ENCODE measurements at regions not wholly inside any gene's neighbourhood (a gene's known extent, or its start where the extent isn't known, plus 50 kb on each side); places are given as distances from the start of the nearest gene placed in this dataset.

GRCh38 chr4:32775049-32775448 is 2054.9 kb downstream of the PCDH7 start:
- Histone ChIP-seq H3K36me3 (no peaks in the 10 kb centered on the region), H3K9me3 (no peaks in the 10 kb centered on the region), H3K4me1 (no peaks in the 10 kb centered on the region), H3K4me3 (ENCODE audit: low read depth, low read length) (no peak overlapping the region), H3K27me3 (no peaks in the 10 kb centered on the region)
- peak; percentile 45 for DNase-seq
- TF ChIP-seq CTCF (IDR thresholded peaks at IDR 0.05; ENCODE audit: low read depth, low read length): peak; percentile 96

DNA sequence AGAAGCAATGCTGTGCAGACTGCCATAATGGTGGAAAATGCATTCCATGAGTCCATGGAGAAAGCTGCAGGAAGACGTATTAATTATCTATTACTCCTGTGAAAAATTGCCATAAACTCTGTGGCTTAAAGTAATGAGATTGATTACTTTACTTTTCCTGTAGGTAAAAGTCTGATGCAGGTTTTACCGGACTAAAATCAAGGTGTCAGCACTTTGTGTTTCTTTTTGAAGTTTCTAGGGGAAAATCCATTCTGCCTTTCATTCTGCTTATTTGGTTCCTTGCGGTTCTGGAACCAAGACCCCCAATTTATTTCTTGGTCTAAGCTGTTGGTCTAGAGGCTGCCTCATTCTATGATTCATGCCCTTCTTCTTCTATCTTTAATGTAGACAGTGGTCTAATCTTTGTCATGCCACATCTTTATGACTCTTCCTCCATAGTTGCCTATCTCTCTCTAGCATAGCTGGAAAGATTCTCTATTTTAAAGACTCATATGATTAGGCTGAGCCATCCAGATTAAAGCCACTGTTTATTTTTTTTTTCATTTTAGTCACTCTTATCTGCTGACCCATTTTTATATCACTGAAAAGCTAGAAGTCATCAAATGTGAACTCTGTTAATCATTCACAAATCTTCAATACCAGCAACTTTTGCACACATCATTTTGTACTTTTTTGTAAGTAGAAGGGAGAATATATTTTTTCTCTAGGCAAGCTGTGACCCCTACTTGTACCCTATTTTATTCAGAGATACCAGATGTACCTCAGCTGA is 2056.4 kb downstream of the PCDH7 start:
- H3K9me3 ChIP-seq: no peaks in the 10 kb centered on the region
- H3K27me3 ChIP-seq: no peaks in the 10 kb centered on the region
- TF ChIP-seq CTCF (IDR thresholded peaks at IDR 0.05; ENCODE audit: low read depth, low read length): no peak
- DNase-seq: no peak
- H3K36me3 ChIP-seq: no peaks in the 10 kb centered on the region
- no peak overlapping the region for H3K4me3 ChIP-seq (ENCODE audit: low read depth, low read length)
- H3K4me1 ChIP-seq: no peaks in the 10 kb centered on the region

DNA sequence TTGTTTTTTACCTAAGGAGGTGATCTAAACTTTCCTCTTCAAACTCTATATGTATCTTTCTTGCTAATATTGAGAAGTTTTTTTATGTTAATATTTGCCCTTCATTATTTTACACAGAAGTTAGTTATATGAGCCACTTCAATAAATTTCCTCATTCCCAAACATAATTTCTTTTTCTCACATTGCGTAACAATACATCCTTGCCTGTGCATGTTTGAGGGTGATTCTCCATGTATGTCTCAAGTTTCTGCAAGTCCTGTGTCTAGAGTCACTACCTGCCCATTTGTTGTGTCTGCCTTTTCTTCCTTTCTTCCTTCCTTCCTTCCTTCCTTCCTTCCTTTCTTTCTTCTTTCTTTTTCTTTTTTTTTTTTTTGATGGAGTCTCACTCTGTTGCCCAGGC is 2057.9 kb downstream of the PCDH7 start:
- no peak overlapping the region for H3K4me3 ChIP-seq (ENCODE audit: low read depth, low read length)
- no peaks in the 10 kb centered on the region for H3K9me3 ChIP-seq
- DNase-seq: no peak
- no peaks in the 10 kb centered on the region for H3K4me1 ChIP-seq
- no peaks in the 10 kb centered on the region for H3K36me3 ChIP-seq
- no peak for TF ChIP-seq CTCF (IDR thresholded peaks at IDR 0.05; ENCODE audit: low read depth, low read length)
- no peaks in the 10 kb centered on the region for H3K27me3 ChIP-seq

DNA sequence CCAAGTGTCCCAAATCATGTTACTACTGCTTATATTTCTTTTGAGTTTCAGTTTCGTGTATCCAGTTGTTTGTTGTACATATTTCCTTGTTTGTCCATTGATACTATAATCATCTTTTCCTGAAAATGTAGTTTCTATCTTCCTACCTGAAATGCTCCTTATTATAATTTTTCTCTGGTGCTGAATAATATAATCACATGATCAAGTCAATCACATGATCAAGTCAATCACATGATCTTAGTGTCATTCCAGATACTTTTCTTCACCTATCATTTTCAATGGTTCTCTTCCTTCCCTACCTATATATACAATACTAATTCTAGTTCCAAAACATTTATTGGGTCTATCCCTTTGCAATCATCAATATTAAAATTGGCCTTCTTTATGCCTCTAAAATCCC is 2058.8 kb downstream of the PCDH7 start:
- H3K4me3 ChIP-seq (ENCODE audit: low read depth, low read length): no peak overlapping the region
- no peak for TF ChIP-seq CTCF (IDR thresholded peaks at IDR 0.05; ENCODE audit: low read depth, low read length)

DNA sequence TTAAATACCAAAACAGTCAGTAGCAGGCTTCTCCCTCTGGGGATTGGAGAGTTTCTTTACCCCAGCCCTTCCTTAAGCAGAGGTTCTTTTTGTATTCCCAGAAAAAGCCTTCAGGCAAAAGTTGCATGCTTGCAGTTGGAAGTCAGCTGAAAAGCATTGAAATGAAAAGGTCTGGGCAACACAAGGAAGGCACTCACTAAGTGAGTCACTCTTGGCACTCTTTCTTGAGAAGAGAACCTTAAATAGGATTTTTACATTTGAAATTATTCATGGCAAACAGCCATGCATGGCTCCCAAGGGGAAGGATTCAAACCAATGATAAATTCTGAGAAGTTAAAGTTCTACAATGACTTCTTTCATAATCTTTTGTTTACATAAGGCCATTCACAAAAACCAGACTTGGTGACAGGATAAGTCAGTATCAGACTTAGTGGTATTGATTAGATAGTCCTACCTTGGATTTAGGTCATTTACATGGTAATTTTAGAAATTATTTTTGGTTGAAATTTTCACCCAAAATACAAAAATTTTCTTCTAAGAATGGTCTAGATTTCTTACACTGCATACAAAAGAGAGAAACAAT is 2068.9 kb downstream of the PCDH7 start:
- H3K4me1 ChIP-seq: peaks cover 10% of the 10 kb centered on the region
- H3K9me3 ChIP-seq: no peaks in the 10 kb centered on the region
- no peaks in the 10 kb centered on the region for H3K27me3 ChIP-seq
- DNase-seq: no peak
- no peak overlapping the region for H3K4me3 ChIP-seq (ENCODE audit: low read depth, low read length)
- no peaks in the 10 kb centered on the region for H3K36me3 ChIP-seq
- TF ChIP-seq CTCF (IDR thresholded peaks at IDR 0.05; ENCODE audit: low read depth, low read length): no peak

More for the DNA sequence above, 2058.8 kb downstream of the PCDH7 start:
- Histone ChIP-seq H3K27me3 (no peaks in the 10 kb centered on the region), H3K36me3 (no peaks in the 10 kb centered on the region), H3K9me3 (no peaks in the 10 kb centered on the region), H3K4me1 (no peaks in the 10 kb centered on the region)
- DNase-seq: no peak

DNA sequence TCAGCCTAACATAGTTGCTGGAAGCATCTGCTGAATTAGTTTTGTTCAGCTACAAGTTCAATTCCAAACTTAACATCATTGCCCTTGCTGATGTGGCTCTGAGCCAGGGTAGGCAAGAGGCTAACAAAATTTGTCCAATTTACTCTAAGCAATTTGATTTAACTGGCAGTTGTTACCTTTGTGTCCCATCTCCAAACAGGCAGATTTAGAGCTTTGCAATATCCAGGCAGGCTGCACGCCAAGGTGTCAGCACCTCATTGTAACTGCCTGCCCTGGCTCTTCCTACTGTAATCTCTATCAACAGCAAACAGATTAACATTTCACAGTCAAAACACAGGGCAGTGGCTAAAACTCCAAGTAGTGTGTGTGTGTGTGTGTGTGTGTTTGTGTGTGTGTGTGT is 2070.6 kb downstream of the PCDH7 start:
- no peaks in the 10 kb centered on the region for H3K9me3 ChIP-seq
- DNase-seq: peak; percentile 41
- no peak for TF ChIP-seq CTCF (IDR thresholded peaks at IDR 0.05; ENCODE audit: low read depth, low read length)

More for the DNA sequence above, 2070.6 kb downstream of the PCDH7 start:
- Histone ChIP-seq H3K4me1 (peaks cover 10% of the 10 kb centered on the region), H3K4me3 (ENCODE audit: low read depth, low read length) (no peak overlapping the region), H3K27me3 (no peaks in the 10 kb centered on the region), H3K36me3 (no peaks in the 10 kb centered on the region)

Measured in BE2C (cell line).